Mesenchymal stem cell (in vitro differentiated cells and primary cell): ENCODE measurements at regions not wholly inside any gene's neighbourhood (a gene's known extent, or its start where the extent isn't known, plus 50 kb on each side); places are given as distances from the start of the nearest gene placed in this dataset.

Source experiments
- DNase-seq: peaks from one replicate; pipeline ENCODE4 v3.0.0-alpha.2; 2013
- H2AFZ ChIP-seq: one replicate; pipeline ENCODE4 v1.6.1; 2013; ENCODE audit warnings: low read depth, mild to moderate bottlenecking, control low read depth, inconsistent platforms, low read length, moderate library complexity
- H2AK5ac ChIP-seq: 2 replicates; pipeline ENCODE4 v1.6.1; 2013; ENCODE audit warnings: low read length, moderate library complexity, mild to moderate bottlenecking, inconsistent platforms; ENCODE audit not compliant: severe bottlenecking
- H2BK120ac ChIP-seq: one replicate; pipeline ENCODE4 v1.6.1; 2013; ENCODE audit warnings: low read depth, mild to moderate bottlenecking, inconsistent platforms, low read length, moderate library complexity
- H2BK12ac ChIP-seq, 2 experiments: one replicate each; pipeline ENCODE4 v1.6.1; 2013; ENCODE audit warnings: inconsistent platforms in 2 of 2, low read length in 2 of 2, mild to moderate bottlenecking in 2 of 2, moderate library complexity in 2 of 2, control low read depth in 1 of 2
- H2BK15ac ChIP-seq: one replicate; pipeline ENCODE4 v1.6.1; 2013; ENCODE audit warnings: mild to moderate bottlenecking, low read depth, inconsistent platforms; ENCODE audit not compliant: poor library complexity, severe bottlenecking
- H2BK5ac ChIP-seq: 2 replicates; pipeline ENCODE4 v1.6.1; 2013; ENCODE audit warnings: low read depth, mild to moderate bottlenecking, low read length, control low read depth, inconsistent platforms; ENCODE audit not compliant: poor library complexity, severe bottlenecking
- H3K14ac ChIP-seq, 2 experiments: one replicate each; pipeline ENCODE4 v1.6.1; 2013; ENCODE audit warnings: inconsistent platforms in 2 of 2, low read length in 2 of 2, control low read depth in 1 of 2, mild to moderate bottlenecking in 1 of 2, moderate library complexity in 1 of 2
- H3K18ac ChIP-seq, 2 experiments: one replicate each; pipeline ENCODE4 v1.6.1; 2013; ENCODE audit warnings: inconsistent platforms in 2 of 2, low read length in 2 of 2, control low read depth in 1 of 2, low read depth in 1 of 2, mild to moderate bottlenecking in 1 of 2
- H3K23ac ChIP-seq, 2 experiments: one replicate each; pipeline ENCODE4 v1.6.1; 2013; ENCODE audit warnings: inconsistent platforms in 2 of 2, low read length in 2 of 2, mild to moderate bottlenecking in 2 of 2, moderate library complexity in 2 of 2, control low read depth in 1 of 2
- H3K27ac ChIP-seq: 2 replicates; pipeline ENCODE4 v1.5.1; 2013; ENCODE audit warnings: mild to moderate bottlenecking, moderate library complexity, low read length, control low read depth, inconsistent platforms; ENCODE audit not compliant: poor library complexity, severe bottlenecking
- H3K27me3 ChIP-seq, 2 experiments: 2 replicates each; pipeline versions ENCODE4 v1.6.1 to v1.7.0; 2013; ENCODE audit warnings: low read length in 2 of 2, mild to moderate bottlenecking in 2 of 2, moderate library complexity in 2 of 2, control low read depth in 1 of 2, inconsistent platforms in 1 of 2; ENCODE audit not compliant: control insufficient read depth in 1 of 2, insufficient read depth in 1 of 2
- H3K36me3 ChIP-seq, 2 experiments: 2 replicates each; pipeline versions ENCODE4 v1.6.1 to v1.7.0; 2013; ENCODE audit warnings: low read length in 2 of 2, control low read depth in 1 of 2, inconsistent platforms in 1 of 2, low read depth in 1 of 2, mild to moderate bottlenecking in 1 of 2; ENCODE audit not compliant: insufficient read depth in 2 of 2, control insufficient read depth in 1 of 2
- H3K4ac ChIP-seq, 2 experiments: one replicate each; pipeline ENCODE4 v1.6.1; 2013; ENCODE audit warnings: inconsistent platforms in 2 of 2, low read length in 2 of 2, mild to moderate bottlenecking in 2 of 2, moderate library complexity in 2 of 2, control low read depth in 1 of 2, low read depth in 1 of 2
- H3K4me1 ChIP-seq: 2 replicates; pipeline ENCODE4 v1.6.1; 2013; ENCODE audit warnings: low read depth, low read length, control low read depth; ENCODE audit not compliant: control insufficient read depth, insufficient read depth
- H3K4me2 ChIP-seq: 2 replicates; pipeline ENCODE4 v1.6.1; 2013; ENCODE audit warnings: low read length, mild to moderate bottlenecking, inconsistent platforms; ENCODE audit not compliant: poor library complexity, severe bottlenecking
- H3K4me3 ChIP-seq, 2 experiments: 2 replicates each; pipeline versions ENCODE4 v1.5.1 to v1.7.0; 2013; ENCODE audit warnings: low read length in 2 of 2, mild to moderate bottlenecking in 2 of 2, control low read depth in 1 of 2, low read depth in 1 of 2; ENCODE audit not compliant: insufficient read depth in 1 of 2
- H3K79me1 ChIP-seq: replicated peaks from 2 replicates; pipeline ENCODE4 v1.6.1; 2013; ENCODE audit warnings: mild to moderate bottlenecking, control low read depth, low read length, inconsistent platforms; ENCODE audit not compliant: poor library complexity, severe bottlenecking
- H3K9ac ChIP-seq: 2 replicates; pipeline ENCODE4 v1.7.0; 2013; ENCODE audit warnings: mild to moderate bottlenecking, low read length, moderate library complexity
- H3K9me3 ChIP-seq: 2 replicates; pipeline ENCODE4 v1.7.0; 2013; ENCODE audit warnings: mild to moderate bottlenecking, low read length; ENCODE audit not compliant: control insufficient read depth
- H4K8ac ChIP-seq: one replicate; pipeline ENCODE4 v1.6.1; 2013; ENCODE audit warnings: inconsistent platforms, mild to moderate bottlenecking, low read length, moderate library complexity
- H4K91ac ChIP-seq: one replicate; pipeline ENCODE4 v1.6.1; 2013; ENCODE audit warnings: mild to moderate bottlenecking, low read length, inconsistent platforms
- WGBS: methylation state at CpG from one replicate; pipeline ENCODE4 v1.1.7; 2013; ENCODE audit warnings: mixed read lengths; 5-methylcytosine and 5-hydroxymethylcytosine counted together

GRCh38 chrX:16305187-16305586 is 137.9 kb downstream of the MAGEB17 start:
- Histone ChIP-seq H2AK5ac (no peak overlapping the region), H4K8ac (no peak overlapping the region), H3K14ac (no peak overlapping the region), H2BK12ac (no peak overlapping the region), H3K4ac (no peak overlapping the region), H2AFZ (no peak overlapping the region), H3K9me3 (no peaks in the 10 kb centered on the region), H2BK120ac (no peak overlapping the region), H3K27ac (no peak overlapping the region), H4K91ac (no peak overlapping the region), H2BK5ac (no peak overlapping the region), H2BK15ac (no peak overlapping the region), H3K18ac (no peak overlapping the region), H3K4me2 (no peak overlapping the region), H3K4me3 (no peak overlapping the region), H3K36me3 (no peaks in the 10 kb centered on the region), H3K79me1 (no peaks in the 10 kb centered on the region), H3K4me1 (no peaks in the 10 kb centered on the region), H3K27me3 (peaks cover 0 to 19% of the 10 kb centered on the region in 2 experiments), H3K23ac (no peak overlapping the region), H3K9ac (no peak overlapping the region)
- WGBS: 100% methylated on average over 1 of the region's 2 CpGs
- DNase-seq: no peak

GRCh38 chrX:16307950-16308349 is 140.7 kb downstream of the MAGEB17 start:
- WGBS: 92% methylated on average over 2 of the region's 2 CpGs
- Histone ChIP-seq H2BK12ac (no peak overlapping the region), H3K27ac (no peak overlapping the region), H4K8ac (no peak overlapping the region), H2BK15ac (no peak overlapping the region), H3K23ac (no peak overlapping the region), H3K9ac (no peak overlapping the region), H2BK5ac (no peak overlapping the region), H2AFZ (no peak overlapping the region), H2BK120ac (no peak overlapping the region), H4K91ac (no peak overlapping the region), H3K27me3 (peaks cover 0 to 5% of the 10 kb centered on the region in 2 experiments), H3K18ac (no peak overlapping the region), H3K4ac (no peak overlapping the region), H3K4me1 (no peaks in the 10 kb centered on the region), H3K14ac (no peak overlapping the region), H3K9me3 (no peaks in the 10 kb centered on the region), H3K4me3 (no peak overlapping the region), H3K4me2 (no peak overlapping the region), H2AK5ac (no peak overlapping the region), H3K36me3 (no peaks in the 10 kb centered on the region), H3K79me1 (no peaks in the 10 kb centered on the region)
- no peak for DNase-seq

GRCh38 chrX:16308773-16309172 is 141.5 kb downstream of the MAGEB17 start:
- Histone ChIP-seq H2AK5ac (no peak overlapping the region), H4K91ac (no peak overlapping the region), H3K4ac (no peak overlapping the region), H2BK15ac (no peak overlapping the region), H3K27ac (no peak overlapping the region), H3K79me1 (no peaks in the 10 kb centered on the region), H3K9me3 (no peaks in the 10 kb centered on the region), H3K4me3 (no peak overlapping the region), H3K23ac (no peak overlapping the region), H3K14ac (no peak overlapping the region), H2BK5ac (no peak overlapping the region), H3K4me1 (no peaks in the 10 kb centered on the region), H2AFZ (no peak overlapping the region), H3K18ac (no peak overlapping the region), H3K27me3 (peaks cover 0 to 5% of the 10 kb centered on the region in 2 experiments), H2BK12ac (no peak overlapping the region), H2BK120ac (no peak overlapping the region), H3K36me3 (no peaks in the 10 kb centered on the region), H4K8ac (no peak overlapping the region), H3K4me2 (no peak overlapping the region), H3K9ac (no peak overlapping the region)
- DNase-seq: no peak
- 97% methylated on average over 3 of the region's 4 CpGs for WGBS

GRCh38 chrX:16310326-16310725 is 143.0 kb downstream of the MAGEB17 start:
- Histone ChIP-seq H3K9me3 (no peaks in the 10 kb centered on the region), H2AK5ac (no peak overlapping the region), H2AFZ (no peak overlapping the region), H3K27ac (no peak overlapping the region), H3K14ac (no peak overlapping the region), H3K4ac (no peak overlapping the region), H2BK15ac (no peak overlapping the region), H3K36me3 (no peaks in the 10 kb centered on the region), H3K9ac (no peak overlapping the region), H3K18ac (no peak overlapping the region), H3K4me3 (no peak overlapping the region), H3K79me1 (no peaks in the 10 kb centered on the region), H4K91ac (no peak overlapping the region), H2BK5ac (no peak overlapping the region), H3K23ac (no peak overlapping the region), H4K8ac (no peak overlapping the region), H2BK120ac (no peak overlapping the region), H3K4me1 (no peaks in the 10 kb centered on the region), H3K27me3 (no peaks in the 10 kb centered on the region), H2BK12ac (no peak overlapping the region), H3K4me2 (no peak overlapping the region)
- WGBS: no CpG with 5 or more reads among the region's 1 CpG
- no peak for DNase-seq
